Endothelial cell of hepatic sinusoid (primary cell): ENCODE measurements at regions not wholly inside any gene's neighbourhood (a gene's known extent, or its start where the extent isn't known, plus 50 kb on each side); places are given as distances from the start of the nearest gene placed in this dataset.
"Not testable (repeated sequence)": the region's sequence is repeated elsewhere in the genome, so short reads cannot be mapped to it uniquely, and the experiment has no call there.

Experiments
- in situ Hi-C: cut with HindIII; loops from 2 replicates; pipeline ENCODE4 v1.10.0; 2017; ENCODE audit warnings: low sequenced_read_pairs

DNA sequence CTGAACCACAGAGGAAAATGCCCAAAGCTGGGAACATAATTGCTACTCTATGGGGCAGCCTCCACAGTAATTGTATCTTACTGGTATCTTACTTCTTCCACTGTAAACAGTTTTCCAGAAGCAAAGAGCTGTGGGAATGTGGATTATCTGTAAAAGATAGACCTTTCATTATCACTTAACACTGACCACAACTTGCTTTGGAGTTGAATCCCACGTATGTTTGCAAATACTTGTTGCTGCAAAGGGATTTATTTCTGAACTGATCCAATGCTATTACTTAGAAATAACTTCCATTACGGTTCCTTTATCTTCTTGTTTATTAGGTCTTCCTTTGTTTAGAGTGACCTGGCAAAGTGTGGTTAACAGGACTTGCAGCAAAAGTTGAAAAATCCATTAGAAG lies 218.1 kb downstream of the KCTD12 start:
- in situ Hi-C loops, result no loop called here

DNA sequence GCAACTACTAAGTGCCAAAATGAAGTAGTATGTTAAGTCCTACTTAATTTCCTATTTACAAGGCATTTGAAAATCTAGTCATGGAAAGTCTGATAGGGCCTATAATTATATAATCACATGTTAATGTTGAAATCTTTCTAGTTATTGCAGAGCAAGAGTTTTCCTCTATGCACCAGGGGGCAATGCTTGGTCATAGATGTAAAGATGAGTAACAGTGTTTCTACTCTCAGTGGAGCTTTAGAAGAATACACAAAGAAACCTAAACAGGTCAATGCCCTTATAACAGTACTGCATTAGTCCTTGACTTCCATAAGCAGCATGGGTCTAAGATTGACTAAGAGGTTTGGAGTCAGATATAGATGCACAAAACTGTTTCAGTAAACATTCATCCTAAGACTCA lies 218.7 kb downstream of the KCTD12 start:
- in situ Hi-C loops, result no loop called here

DNA sequence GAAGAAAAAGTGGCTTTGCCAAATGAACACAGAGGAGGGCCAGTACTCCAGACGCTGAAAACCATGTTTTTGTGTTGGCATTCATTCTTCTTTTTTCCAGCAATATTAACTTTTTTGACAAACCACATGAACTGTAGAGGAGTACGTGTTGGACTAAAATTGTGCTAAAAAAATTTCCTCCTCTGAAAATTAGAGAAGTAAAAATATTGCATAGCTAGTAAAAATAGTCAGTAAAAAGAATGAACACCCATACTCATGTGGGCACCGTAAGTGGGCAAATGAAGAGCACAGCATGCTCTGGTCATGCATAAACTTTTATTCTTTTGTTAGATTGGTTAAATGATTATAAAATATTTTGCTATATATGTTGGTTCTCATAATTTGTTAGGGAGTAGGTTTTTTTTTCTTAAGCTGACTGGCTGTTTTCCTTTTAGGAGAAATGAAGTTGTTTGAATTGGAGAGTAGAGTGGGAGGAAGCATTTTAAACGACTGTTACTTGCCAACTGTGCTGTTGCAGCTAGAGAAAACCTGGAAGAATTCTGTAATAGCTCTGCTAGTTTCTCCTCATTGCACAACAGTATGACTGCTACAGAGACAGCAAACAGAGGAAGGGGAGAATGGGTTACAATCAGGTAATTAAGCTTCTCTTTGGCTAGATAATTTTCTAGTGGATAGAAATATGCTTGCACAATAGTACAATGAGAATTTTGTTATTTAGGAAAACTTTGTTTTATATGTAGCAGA lies 222.4 kb downstream of the KCTD12 start:
- in situ Hi-C loops, result loop anchor here (5.0 kb wide), 2 partner anchors 159 to 234 kb away; no protein-coding TSS in a partner anchor

DNA sequence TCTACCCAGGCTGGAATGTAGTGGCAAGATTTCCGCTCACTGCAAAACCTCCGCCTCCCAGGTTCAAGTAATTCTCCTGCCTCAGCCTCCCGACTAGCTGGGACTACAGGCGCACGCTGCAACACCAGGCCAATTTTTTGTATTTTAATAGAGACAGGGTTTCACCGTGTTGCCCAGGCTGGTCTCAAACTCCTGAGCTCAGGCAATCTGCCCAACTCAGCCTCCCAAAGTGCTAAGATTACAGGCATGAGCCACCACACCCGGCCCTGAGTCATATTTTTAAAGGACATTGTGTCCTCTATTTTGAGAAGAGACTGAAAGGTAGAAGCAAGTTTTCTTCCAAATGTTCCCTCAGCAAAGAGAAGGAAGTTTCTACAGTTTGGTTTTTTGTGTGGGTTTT lies 227.1 kb downstream of the KCTD12 start:
- in situ Hi-C loops, result not testable (repeated sequence)

DNA sequence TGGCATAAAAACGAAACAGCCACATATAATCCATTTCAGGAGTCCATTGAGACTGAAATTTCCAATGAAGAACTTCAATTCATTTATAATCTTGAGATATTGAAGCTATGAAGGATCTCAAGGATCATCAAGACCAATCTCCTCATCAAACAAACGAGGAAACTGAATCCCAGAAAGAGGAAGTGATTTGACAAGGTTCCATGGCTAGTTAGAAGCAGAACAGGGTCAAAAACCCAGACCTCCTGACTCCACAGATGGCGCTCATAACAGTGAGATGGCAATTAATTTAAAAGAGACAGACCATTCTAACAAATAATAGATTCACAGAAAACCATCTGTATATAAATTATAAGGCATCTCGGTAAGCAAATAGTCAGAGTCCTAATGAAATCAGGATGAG lies 229.7 kb downstream of the KCTD12 start:
- in situ Hi-C loops, result no loop called here

DNA sequence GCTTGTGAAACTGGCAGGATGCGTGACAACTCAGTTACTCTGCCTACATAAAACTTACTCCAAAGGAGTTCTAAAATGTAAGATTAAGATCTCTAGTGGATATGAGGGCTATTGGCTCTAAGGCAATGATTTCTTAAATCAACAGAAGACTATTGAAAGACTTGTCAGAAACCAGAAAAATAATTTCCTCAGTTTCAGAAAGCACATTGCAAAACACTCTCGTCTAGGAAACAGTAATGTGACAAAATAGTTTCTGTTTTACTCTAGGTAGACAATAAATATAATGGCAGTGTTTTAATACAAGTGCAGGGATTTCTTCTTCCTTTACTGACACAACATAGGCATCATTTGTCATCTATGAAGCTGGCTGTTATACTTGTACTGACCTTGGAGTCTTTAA lies 230.1 kb downstream of the KCTD12 start:
- in situ Hi-C loops, result no loop called here

DNA sequence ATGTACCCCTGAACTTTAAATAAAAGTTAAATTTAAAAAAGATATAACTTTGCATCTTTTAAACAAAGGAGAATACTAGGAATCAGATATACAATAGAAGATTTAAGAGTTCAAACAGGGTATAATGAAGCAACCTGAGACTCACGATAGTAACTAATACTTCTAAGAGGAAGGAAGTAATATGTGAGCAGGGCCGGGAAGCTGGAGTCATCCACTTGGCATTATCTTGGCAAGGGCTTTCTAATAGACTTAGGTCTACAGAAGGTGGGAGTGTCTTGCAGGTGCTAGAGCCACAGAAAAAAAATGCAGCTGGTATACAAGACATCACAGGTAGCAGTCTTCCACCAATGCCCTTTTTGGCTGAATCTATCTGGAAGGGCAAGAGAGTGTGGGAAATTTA lies 231.9 kb downstream of the KCTD12 start:
- in situ Hi-C loops, result no loop called here

DNA sequence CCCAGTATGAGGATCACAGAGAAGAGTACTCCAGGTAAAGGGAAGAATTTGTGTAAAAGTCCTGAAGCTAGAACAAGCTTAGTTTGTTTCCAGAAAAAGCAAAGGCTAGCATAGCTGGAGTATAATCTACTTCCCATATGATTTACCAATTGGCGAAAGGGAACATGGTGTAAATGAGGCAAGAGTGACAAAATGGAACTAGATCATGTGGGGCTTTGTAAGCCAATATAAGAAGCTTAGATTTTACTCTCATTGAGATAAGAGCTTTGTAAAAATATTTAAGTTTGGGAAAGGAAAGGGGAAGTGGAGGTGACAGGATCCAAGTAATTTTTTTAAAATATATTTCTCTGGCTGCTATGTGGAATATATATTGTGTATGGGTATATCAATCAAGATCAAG lies 234.9 kb downstream of the KCTD12 start:
- in situ Hi-C loops, result no loop called here

DNA sequence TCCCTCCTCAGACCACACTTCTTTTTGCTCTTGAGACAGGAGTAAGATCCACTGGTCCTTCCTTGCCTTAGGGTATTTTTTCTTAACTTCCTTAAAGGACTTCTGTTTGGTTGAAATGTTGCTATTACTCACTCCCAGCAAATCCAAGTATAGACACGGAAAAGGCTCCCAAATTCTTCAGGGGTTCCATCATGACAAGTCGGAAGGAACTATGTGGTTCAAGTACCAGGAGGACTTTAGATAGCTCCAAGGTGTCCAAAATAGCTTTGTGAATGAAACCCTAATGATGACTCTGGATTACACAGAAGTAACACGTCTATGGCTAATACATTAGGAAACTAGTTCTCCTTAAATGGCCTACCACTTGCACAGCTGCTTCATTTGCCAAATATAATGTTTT lies 238.7 kb downstream of the KCTD12 start:
- in situ Hi-C loops, result no loop called here

DNA sequence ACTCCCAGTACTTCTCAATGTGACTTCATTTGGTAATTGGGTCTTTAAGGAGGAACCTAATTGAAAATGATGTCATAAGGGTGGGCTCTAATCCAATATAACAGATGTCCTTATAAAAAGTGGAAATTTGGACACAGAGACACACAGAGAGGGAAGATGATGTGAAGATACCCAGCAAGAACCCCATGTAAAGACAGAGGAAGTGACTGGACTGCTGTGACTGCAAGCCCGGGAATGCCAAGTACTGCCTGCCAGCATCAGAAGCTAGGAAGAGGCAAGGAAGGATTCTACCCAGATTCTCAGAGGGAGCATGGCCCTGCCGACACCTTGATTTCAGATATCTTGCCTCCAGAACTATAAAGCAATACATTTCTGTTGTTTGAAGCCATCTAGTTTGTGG lies 239.3 kb downstream of the KCTD12 start:
- in situ Hi-C loops, result no loop called here

DNA sequence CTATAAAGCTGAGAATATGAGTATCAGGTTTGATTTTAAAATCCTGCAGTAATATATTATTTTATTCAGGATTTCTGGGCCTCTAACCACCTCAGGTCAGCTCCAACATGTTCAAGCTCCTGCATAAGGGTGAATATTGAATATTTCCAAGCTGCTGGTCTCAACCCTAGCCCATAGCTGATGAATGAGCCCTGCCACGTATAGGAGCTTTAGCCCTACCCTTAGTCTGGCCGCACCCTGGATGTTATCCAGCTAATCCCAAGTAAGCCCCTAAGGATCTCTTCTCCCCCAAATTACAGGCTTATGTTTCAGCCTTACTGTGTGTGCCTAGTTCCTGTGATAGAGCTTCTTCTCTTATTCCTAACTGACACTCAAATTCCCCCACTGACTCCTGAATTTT lies 240.6 kb downstream of the KCTD12 start:
- in situ Hi-C loops, result no loop called here

DNA sequence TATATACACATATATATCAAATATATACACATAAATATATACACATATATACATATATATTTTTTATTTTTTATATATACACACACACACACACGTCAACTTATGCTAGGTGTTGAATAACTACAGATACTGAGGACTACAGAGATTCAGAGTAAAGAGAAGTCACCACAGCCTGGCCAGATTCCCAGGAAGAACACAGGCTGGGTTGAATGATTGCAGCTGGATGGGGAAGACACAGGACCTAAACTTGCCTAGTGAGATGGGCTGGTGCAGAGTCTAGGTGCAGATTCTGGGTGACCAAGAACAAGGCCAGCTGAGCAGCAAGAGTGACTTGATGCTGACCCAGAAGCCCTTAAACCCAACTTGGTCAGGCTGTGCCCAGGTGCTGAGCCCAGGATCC lies 241.3 kb downstream of the KCTD12 start:
- in situ Hi-C loops, result no loop called here

DNA sequence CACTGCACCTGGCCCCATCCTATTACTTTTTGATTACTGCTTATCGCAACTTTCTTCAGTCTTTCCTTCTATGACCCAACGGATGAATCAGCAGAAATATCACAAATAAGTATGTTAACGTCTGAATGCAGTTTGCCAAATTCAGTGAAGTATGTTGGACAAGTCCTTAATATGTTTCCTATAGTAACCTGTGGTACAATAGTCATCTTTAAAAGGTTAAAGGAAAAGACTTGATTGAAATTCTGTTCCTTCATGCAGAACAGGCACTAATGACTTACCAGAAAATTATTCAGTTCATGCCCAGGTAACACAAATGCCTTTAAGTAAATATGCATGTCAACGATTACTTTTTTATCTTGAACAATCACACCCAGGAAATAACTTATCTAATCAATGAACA lies 242.6 kb downstream of the KCTD12 start:
- in situ Hi-C loops, result no loop called here

DNA sequence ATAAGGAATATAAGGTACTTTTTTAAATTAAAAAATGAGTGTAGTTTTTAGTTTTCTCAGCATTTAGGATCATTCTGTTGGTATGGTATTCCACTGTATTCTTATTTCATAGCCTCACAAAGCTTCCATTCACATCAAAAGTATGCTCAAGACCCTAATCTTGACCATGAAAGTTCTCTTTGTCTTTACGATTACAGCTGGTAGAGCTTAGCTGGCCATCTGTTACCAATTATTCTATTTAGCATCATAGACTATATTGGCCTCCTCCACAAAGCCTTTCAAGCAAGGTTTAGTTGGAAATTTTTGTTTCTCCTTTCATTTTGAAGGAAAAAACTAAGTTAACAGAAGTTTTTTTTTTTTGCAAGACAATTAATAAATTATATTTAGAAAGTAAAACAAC lies 245.1 kb downstream of the KCTD12 start:
- in situ Hi-C loops, result no loop called here

DNA sequence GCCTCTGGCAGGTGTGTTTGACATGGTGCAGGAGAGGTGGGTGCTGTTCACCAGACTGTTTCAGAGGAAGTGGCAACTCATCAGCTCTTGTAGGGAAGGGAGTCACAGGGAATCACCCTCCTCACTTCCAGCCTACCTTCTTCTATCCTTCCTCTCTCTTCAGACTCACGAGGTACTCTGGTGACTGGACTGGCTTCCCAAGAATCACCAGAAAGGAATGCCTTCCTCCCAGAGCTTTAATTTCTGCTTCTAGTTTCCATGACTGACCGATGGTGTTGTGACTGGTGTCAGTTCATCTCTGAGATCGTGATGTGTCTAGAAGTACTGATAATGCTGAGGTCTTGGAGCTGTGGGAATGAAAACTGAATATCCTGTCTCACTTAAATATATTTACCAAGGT lies 247.3 kb downstream of the KCTD12 start:
- in situ Hi-C loops, result no loop called here

DNA sequence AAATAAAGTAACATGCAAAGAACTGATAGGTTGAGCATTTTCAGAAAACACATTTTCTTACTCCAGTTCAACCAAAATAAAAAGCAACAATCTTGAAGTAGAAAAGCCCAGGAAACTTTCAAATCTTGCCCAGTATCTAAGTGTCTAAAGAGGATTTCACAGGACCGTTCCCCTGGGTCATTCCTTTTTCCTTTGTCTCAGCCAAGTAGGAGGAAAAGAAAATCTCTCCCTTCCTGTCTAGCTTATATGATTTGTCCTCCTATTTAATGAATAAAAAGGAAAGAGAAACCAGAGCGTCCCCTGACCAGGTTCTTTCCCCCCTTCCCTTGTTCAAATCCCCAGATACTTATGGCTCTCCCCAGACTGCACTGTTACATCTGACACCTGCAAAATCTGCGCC lies 248.0 kb downstream of the KCTD12 start:
- in situ Hi-C loops, result no loop called here

DNA sequence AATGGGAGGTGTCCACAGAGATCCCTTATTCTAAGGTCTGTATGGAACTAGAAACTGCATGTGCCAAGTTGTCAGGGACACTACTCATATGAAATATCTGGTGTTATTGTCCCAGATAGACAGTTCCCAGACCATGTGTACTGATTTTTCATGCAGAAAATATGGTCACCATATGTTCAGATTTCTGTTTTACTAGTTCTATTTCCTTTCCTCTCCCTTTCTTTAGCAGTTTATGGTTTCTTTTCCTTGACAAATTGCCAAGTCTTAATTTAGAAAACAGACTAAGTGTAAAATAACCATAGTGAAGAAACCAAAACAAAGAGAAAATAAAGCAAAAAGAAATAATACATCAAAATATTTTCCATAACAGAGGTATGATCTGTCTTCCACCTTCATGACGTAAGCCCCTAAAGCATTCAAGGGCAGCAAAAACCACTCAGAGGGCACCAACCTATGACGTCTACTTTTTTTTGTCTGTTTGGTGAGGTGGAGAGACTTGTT lies 248.5 kb downstream of the KCTD12 start:
- in situ Hi-C loops, result no loop called here

DNA sequence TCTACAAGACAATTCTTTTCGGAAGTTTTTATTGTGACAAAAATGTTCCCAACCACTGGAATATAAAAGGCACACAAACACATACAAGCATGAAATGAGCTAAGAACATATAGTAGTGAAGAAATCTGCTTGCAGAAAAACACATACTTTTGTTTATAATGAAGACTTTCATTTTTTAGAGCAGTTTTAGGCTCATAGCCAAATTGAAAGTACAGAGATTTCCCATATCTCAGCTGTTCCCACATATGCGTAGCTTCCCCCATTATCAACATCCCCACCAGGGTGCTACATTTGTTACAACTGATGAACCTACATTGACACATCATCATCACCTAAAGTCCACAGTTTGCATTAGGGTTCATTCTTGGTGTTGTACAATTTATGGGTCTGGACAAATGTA lies 249.4 kb downstream of the KCTD12 start:
- in situ Hi-C loops, result no loop called here

DNA sequence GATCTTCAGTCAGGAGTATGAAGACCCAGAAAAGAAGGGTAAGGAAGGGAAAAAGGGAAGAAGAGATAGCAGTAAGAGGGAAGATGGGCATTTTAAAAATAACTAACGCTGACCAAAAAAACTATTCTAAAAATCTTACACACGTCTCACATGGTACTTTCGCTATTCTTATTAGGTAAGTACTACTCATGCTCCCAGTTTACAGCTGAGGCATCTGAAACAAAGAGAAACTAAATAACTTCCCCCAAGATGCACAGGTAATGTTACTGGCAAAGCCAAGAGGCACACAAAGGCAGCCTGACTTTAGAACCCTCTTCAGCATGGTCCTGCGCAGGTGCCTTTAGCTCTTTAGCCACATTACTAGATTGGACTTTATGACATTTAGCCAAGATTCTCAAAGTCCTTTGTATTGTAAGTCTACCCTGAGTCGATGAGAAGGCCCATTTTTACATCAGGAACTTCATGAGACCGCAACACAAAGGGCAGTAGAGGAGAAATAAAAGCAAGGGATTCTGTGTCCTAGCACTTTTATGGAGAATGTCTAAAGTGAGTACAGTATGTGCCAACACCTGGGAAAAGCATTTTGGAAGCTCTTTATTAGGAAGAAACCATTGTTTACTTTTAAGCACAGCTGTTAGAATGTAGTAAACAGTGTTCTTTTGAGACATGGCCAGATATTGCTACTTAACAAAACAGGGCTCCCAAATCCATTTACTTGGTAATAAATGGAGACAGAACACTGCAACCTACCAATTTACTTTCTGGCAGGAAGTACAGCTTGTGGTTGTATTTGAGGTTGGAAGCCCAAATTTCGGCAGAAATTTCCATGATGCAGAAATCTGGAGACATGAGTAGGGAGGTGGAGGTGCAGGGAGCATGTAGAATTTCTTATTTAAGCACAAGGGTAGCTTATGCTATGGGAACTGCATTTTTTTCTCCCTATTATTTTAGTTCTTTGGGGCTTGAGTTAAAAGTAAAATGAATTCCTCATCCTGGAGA lies 250.7 kb downstream of the KCTD12 start:
- in situ Hi-C loops, result no loop called here

DNA sequence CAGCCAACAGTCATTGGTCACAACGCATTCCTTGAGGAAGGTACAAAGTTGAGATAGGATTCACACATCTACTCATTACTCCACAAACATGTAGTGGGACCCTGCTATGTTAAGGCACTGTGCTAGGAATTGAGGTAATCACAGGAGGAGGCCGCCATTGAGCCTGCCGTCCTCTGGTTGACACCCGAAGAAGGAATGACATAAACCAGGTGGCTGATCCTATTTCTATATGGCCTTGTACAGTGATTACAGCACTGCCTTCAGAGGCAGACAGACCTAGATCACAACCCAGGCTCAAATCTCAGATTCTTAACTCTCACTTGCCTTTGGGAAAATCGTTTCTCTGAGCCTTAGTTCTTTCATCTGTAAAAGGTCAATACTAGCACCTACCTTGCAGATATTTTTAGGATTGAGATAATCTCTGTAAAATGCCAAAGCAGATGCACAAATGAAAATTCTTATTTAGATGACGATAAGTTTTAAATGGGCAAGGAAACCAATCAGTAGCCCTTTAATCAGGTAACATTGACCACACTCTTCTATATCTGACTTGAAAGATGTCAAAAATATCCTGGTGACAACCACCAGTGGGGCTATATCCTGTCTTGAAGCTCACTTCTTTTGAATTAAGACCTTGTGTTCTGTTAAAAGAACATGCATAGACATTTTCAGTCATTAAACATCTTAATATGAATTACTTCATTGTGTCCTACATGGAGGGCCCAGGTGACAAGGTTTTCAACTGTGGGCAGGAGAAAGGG lies 251.6 kb downstream of the KCTD12 start:
- in situ Hi-C loops, result no loop called here

DNA sequence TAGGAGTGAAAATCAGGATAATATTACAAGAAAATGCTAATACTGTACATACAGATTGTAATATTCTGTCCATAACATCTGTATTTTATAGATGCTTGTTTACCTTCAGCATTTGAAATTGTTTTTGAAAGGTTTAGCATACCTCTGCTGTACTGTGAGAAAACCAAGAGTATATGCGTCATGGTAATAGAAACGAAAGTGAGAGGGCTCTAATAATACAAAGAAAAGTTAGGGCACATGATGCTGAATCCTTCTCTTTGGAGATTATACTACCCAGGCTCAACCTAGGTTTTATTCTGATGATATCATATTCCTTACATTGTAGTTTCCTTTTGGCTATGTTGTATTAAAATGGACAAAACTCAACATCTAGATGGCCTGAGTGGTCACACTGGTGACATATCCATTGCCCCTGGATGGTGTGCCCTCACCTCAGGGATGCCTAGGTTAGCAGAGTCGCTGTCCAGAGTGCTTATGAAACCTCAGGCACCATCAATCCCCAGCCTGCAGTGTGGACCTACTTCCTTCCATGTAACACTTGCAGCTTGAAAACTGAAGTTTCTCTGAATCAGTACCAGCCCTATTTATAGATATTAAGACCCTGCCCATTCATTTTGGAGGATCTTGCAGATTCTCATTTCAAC lies 253.7 kb downstream of the KCTD12 start:
- in situ Hi-C loops, result no loop called here
